Natural killer cell (primary cell): ENCODE measurements at regions not wholly inside any gene's neighbourhood (a gene's known extent, or its start where the extent isn't known, plus 50 kb on each side); places are given as distances from the start of the nearest gene placed in this dataset.

Experiments used
- ATAC-seq, 3 donors: fragments of 150-1000 bp in 2 of 3; fragments of 200-7000 bp in 1 of 3; cut with Tn5 transposase; 1 replicate in 1 of 3; 2 replicates in 2 of 3; pipeline ENCODE4 v1.10.0; 2021; ENCODE audit warnings: mild to moderate bottlenecking in 2 of 3, moderate library complexity in 2 of 3
- DNase-seq, 2 donors: peaks; one replicate each; pipeline versions ENCODE4 v3.0.0 to v3.0.0-alpha.2; 2013 to 2021; ENCODE audit warnings: mixed read lengths in 1 of 2
- H3K27ac ChIP-seq: one replicate; pipeline ENCODE4 v1.5.1; 2013; ENCODE audit warnings: mild to moderate bottlenecking, low read length
- H3K27me3 ChIP-seq: one replicate; pipeline ENCODE4 v1.6.1; 2013; ENCODE audit warnings: low read length; ENCODE audit not compliant: control insufficient read depth, insufficient read depth
- H3K36me3 ChIP-seq: one replicate; pipeline ENCODE4 v1.6.1; 2013; ENCODE audit warnings: low read length; ENCODE audit not compliant: control insufficient read depth, insufficient read depth
- H3K4me1 ChIP-seq: one replicate; pipeline ENCODE4 v1.6.1; 2013; ENCODE audit warnings: low read length; ENCODE audit not compliant: control insufficient read depth, insufficient read depth
- H3K4me3 ChIP-seq: one replicate; pipeline ENCODE4 v1.5.1; 2013; ENCODE audit warnings: low read length
- H3K9me3 ChIP-seq: one replicate; pipeline ENCODE4 v1.6.1; 2013; ENCODE audit warnings: low read length; ENCODE audit not compliant: control insufficient read depth, insufficient read depth
- H3K27ac Mint-ChIP-seq, 2 donors: one replicate each; pipeline ENCODE4 v1.8.0; 2022; ENCODE audit warnings: mild to moderate bottlenecking in 2 of 2, mixed read lengths in 2 of 2, moderate library complexity in 1 of 2
- H3K27me3 Mint-ChIP-seq, 2 donors: one replicate each; pipeline ENCODE4 v1.8.0; 2022; ENCODE audit warnings: low read depth in 2 of 2, mixed read lengths in 2 of 2
- H3K36me3 Mint-ChIP-seq: one replicate; pipeline ENCODE4 v1.8.0; 2022; ENCODE audit warnings: mixed read lengths
- H3K4me1 Mint-ChIP-seq, 2 donors: one replicate each; pipeline ENCODE4 v1.8.0; 2022; ENCODE audit warnings: mixed read lengths in 2 of 2
- H3K4me3 Mint-ChIP-seq: one replicate; pipeline ENCODE4 v1.8.0; 2022; ENCODE audit warnings: mild to moderate bottlenecking, moderate library complexity, mixed read lengths
- H3K9me3 Mint-ChIP-seq, 2 donors: one replicate each; pipeline ENCODE4 v1.8.0; 2022; ENCODE audit warnings: mixed read lengths in 2 of 2
- CTCF ChIP-seq: fragments of 200-600 bp; IDR thresholded peaks from one replicate; pipeline ENCODE4 v1.8.0; 2022; ENCODE audit warnings: antibody characterized with exemption
- WGBS: methylation state at CpG from one replicate; pipeline ENCODE4 v1.1.7; 2013; ENCODE audit warnings: missing lambda C conversion rate; ENCODE audit not compliant: insufficient coverage; 5-methylcytosine and 5-hydroxymethylcytosine counted together
- intact Hi-C: fragments of 100-400 bp; cut with micrococcal nuclease; formaldehyde crosslinking; loops from one replicate; pipeline ENCODE4 v1.14.2; 2022

- Histone ChIP-seq H3K36me3 (no peaks in the 10 kb centered on the region), H3K4me3 (no peak overlapping the region), H3K27ac (no peak overlapping the region), H3K4me1 (no peaks in the 10 kb centered on the region), H3K9me3 (no peaks in the 10 kb centered on the region), H3K27me3 (no peaks in the 10 kb centered on the region)
- no peaks in the 10 kb centered on the region for H3K36me3 Mint-ChIP-seq
- H3K27ac Mint-ChIP-seq: no peak overlapping the region
- no peak for TF ChIP-seq CTCF
- no peak for DNase-seq
- WGBS: 100% methylated on average over 1 of the region's 2 CpGs
- H3K9me3 Mint-ChIP-seq: peaks cover 3 to 6% of the 10 kb centered on the region in 2 donors
- ATAC-seq: no peak
- no peaks in the 10 kb centered on the region for H3K4me1 Mint-ChIP-seq
- intact Hi-C loops: no loop called here
- H3K27me3 Mint-ChIP-seq: no peaks in the 10 kb centered on the region
- H3K4me3 Mint-ChIP-seq: no peak overlapping the region
These were observed 89.6 kb upstream of the SMIM30 start for GRCh38 chr7:113207931-113208330.

- H3K9me3 Mint-ChIP-seq: peaks cover 3 to 7% of the 10 kb centered on the region in 2 donors
- H3K4me3 ChIP-seq: no peak overlapping the region
- no peaks in the 10 kb centered on the region for H3K4me1 Mint-ChIP-seq
- intact Hi-C loops: no loop called here
- no peaks in the 10 kb centered on the region for H3K36me3 Mint-ChIP-seq
- TF ChIP-seq CTCF: no peak
- no peaks in the 10 kb centered on the region for H3K36me3 ChIP-seq
- no peak overlapping the region for H3K4me3 Mint-ChIP-seq
- H3K27me3 ChIP-seq: no peaks in the 10 kb centered on the region
- H3K9me3 ChIP-seq: no peaks in the 10 kb centered on the region
- no peak overlapping the region for H3K27ac ChIP-seq
- 100% methylated on average over 1 of the region's 3 CpGs for WGBS
- ATAC-seq (no peak), DNase-seq (no peak)
- no peak overlapping the region for H3K27ac Mint-ChIP-seq
- no peaks in the 10 kb centered on the region for H3K4me1 ChIP-seq
- H3K27me3 Mint-ChIP-seq: no peaks in the 10 kb centered on the region
These were observed 89.1 kb upstream of the SMIM30 start for GRCh38 chr7:113207441-113207840.

- ATAC-seq: no peak
- H3K9me3 Mint-ChIP-seq: peaks cover 3 to 7% of the 10 kb centered on the region in 2 donors
- H3K36me3 ChIP-seq: no peaks in the 10 kb centered on the region
These were observed 86.1 kb upstream of the SMIM30 start for GRCh38 chr7:113204415-113204814.

More at GRCh38 chr7:113204415-113204814, 86.1 kb upstream of the SMIM30 start:
- H3K4me1 ChIP-seq: no peaks in the 10 kb centered on the region
- TF ChIP-seq CTCF: no peak
- H3K27ac Mint-ChIP-seq: no peak overlapping the region
- H3K4me3 ChIP-seq: no peak overlapping the region
- no peak overlapping the region for H3K4me3 Mint-ChIP-seq
- no peaks in the 10 kb centered on the region for H3K36me3 Mint-ChIP-seq
- no peak overlapping the region for H3K27ac ChIP-seq
- no peaks in the 10 kb centered on the region for H3K9me3 ChIP-seq
- no peaks in the 10 kb centered on the region for H3K27me3 ChIP-seq
- H3K27me3 Mint-ChIP-seq: no peaks in the 10 kb centered on the region
- no peak for DNase-seq
- intact Hi-C loops: no loop called here
- no peaks in the 10 kb centered on the region for H3K4me1 Mint-ChIP-seq
